Neural cell (in vitro differentiated cells): ENCODE measurements at regions not wholly inside any gene's neighbourhood (a gene's known extent, or its start where the extent isn't known, plus 50 kb on each side); places are given as distances from the start of the nearest gene placed in this dataset.
A peak's percentile ranks its signal among the peaks of the same experiment; 100 is the strongest.

Experiments used
- CTCF ChIP-seq: fragments of 450-650 bp; IDR thresholded peaks from 2 replicates; pipeline ENCODE4 v1.5.1; 2014; ENCODE audit warnings: antibody characterized with exemption, mild to moderate bottlenecking, moderate library complexity; ENCODE audit not compliant: poor library complexity, severe bottlenecking
- EZH2 ChIP-seq: fragments of 200-600, 300-800 bp; shearing (Covaris generic), sonication (generic); IDR thresholded peaks from 2 replicates; pipeline ENCODE4 v1.6.1; 2014; ENCODE audit warnings: antibody characterized with exemption, low read length, borderline replicate concordance, mild to moderate bottlenecking; ENCODE audit not compliant: insufficient read depth, poor library complexity, severe bottlenecking
- MXI1 ChIP-seq: fragments of 450-650 bp; conservative IDR thresholded peaks from 2 replicates; pipeline ENCODE4 v1.6.1; 2014; ENCODE audit warnings: antibody characterized with exemption, mild to moderate bottlenecking; ENCODE audit not compliant: poor library complexity, severe bottlenecking
- POLR2AphosphoS5 ChIP-seq: IDR thresholded peaks from 2 replicates; pipeline ENCODE4 v1.6.1; 2012
- REST ChIP-seq: IDR thresholded peaks from 2 replicates; pipeline ENCODE4 v1.6.1; 2012; ENCODE audit warnings: borderline replicate concordance
- TAF1 ChIP-seq: IDR thresholded peaks from 2 replicates; pipeline ENCODE4 v1.6.1; 2012; ENCODE audit warnings: low read depth

- TF ChIP-seq CTCF = peak; percentile 18
- no peak for TF ChIP-seq MXI1
- TF ChIP-seq EZH2 = no peak
- TF ChIP-seq POLR2AphosphoS5 = no peak
- TF ChIP-seq TAF1 = no peak
- TF ChIP-seq REST = no peak
These were observed 155.3 kb upstream of the LSM14A start for GRCh38 chr19:34017024-34017423.
